Stomach (tissue), 4 donors: ENCODE measurements at regions not wholly inside any gene's neighbourhood (a gene's known extent, or its start where the extent isn't known, plus 50 kb on each side); places are given as distances from the start of the nearest gene placed in this dataset.

Experiments used
- POLR2AphosphoS5 ChIP-seq, 3 donors: sonication (generic); formaldehyde crosslinking; IDR thresholded peaks; one replicate each; pipeline ENCODE4 v1.6.1; 2016; ENCODE audit warnings: antibody characterized with exemption in 3 of 3
- TF ChIP-seq, protein P1 (sequence below), 7 experiments: fragments of 450-650 bp in 4 of 7; fragments of 200-600 bp in 3 of 7; sonication (generic) in 3 of 7; IDR thresholded peaks; one replicate each; pipeline ENCODE4 v1.5.1; 2016 to 2019; ENCODE audit warnings: antibody characterized with exemption in 7 of 7, control low read depth in 2 of 7, mild to moderate bottlenecking in 1 of 7

DNA sequence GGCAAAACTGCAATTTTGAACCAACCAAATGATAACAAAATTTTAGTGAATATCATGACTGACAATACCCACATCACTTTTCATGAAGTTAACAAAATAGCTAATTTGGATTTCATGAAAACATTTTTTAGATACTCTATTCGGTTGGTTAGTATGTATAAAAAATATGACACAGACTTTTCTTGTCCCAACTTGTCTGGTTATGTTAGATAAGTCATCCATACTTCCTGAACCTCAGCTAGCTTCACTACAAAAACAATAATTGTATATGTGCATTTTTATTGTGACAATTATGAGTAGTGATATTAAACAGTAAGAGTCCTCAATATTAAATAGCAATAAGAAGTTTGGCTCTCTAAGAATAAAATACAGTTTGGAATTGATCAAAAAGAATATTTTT is 408.1 kb upstream of the DSEL start:
- TF ChIP-seq, protein P1, sequence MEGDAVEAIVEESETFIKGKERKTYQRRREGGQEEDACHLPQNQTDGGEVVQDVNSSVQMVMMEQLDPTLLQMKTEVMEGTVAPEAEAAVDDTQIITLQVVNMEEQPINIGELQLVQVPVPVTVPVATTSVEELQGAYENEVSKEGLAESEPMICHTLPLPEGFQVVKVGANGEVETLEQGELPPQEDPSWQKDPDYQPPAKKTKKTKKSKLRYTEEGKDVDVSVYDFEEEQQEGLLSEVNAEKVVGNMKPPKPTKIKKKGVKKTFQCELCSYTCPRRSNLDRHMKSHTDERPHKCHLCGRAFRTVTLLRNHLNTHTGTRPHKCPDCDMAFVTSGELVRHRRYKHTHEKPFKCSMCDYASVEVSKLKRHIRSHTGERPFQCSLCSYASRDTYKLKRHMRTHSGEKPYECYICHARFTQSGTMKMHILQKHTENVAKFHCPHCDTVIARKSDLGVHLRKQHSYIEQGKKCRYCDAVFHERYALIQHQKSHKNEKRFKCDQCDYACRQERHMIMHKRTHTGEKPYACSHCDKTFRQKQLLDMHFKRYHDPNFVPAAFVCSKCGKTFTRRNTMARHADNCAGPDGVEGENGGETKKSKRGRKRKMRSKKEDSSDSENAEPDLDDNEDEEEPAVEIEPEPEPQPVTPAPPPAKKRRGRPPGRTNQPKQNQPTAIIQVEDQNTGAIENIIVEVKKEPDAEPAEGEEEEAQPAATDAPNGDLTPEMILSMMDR (IDR thresholded peaks at IDR 0.05): no peak
- no peak for TF ChIP-seq POLR2AphosphoS5 (IDR thresholded peaks at IDR 0.05)
